AG10803 (cell line): ENCODE measurements at regions not wholly inside any gene's neighbourhood (a gene's known extent, or its start where the extent isn't known, plus 50 kb on each side); places are given as distances from the start of the nearest gene placed in this dataset.

Source experiments
- DNase-seq: peaks from one replicate; pipeline ENCODE4 v3.0.0; 2010; ENCODE audit warnings: low read depth
- H3K4me3 ChIP-seq: 2 replicates; pipeline ENCODE4 v1.5.1; 2011; ENCODE audit warnings: mild to moderate bottlenecking, low read length, control low read depth
- TF ChIP-seq, protein P1 (sequence below): conservative IDR thresholded peaks from 2 replicates; pipeline ENCODE4 v1.5.1; 2011; ENCODE audit warnings: mild to moderate bottlenecking, low read length, control low read depth, inconsistent platforms

DNA sequence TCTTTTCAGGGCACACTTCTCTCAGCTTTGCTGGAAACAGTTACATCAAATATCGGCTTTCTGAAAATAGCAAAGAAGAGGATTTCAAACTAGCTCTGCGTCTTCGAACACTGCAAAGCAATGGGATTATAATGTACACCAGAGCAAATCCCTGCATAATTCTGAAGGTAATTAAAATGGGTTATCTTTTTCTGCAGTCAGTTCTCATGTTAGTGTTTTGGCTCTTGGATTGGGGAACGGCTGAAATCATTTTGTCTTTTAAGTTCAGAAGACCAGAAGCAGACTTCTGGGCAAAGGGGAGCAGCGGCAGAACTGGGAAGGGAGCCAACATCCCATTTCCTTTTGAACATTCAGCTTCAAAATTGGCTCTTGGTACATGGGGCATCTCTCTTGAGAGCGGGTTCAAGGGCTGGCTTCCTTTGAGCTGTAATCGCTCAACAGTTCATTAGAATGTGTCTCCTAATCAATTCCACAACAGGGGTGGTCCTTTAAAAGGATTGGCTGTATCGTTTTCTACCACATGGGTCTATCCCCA, 110.2 kb upstream of the MTNR1B start:
- no peak overlapping the region for H3K4me3 ChIP-seq
- no peak for DNase-seq
- TF ChIP-seq, protein P1, sequence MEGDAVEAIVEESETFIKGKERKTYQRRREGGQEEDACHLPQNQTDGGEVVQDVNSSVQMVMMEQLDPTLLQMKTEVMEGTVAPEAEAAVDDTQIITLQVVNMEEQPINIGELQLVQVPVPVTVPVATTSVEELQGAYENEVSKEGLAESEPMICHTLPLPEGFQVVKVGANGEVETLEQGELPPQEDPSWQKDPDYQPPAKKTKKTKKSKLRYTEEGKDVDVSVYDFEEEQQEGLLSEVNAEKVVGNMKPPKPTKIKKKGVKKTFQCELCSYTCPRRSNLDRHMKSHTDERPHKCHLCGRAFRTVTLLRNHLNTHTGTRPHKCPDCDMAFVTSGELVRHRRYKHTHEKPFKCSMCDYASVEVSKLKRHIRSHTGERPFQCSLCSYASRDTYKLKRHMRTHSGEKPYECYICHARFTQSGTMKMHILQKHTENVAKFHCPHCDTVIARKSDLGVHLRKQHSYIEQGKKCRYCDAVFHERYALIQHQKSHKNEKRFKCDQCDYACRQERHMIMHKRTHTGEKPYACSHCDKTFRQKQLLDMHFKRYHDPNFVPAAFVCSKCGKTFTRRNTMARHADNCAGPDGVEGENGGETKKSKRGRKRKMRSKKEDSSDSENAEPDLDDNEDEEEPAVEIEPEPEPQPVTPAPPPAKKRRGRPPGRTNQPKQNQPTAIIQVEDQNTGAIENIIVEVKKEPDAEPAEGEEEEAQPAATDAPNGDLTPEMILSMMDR: no peak

- no peak overlapping the region for H3K4me3 ChIP-seq
- TF ChIP-seq, protein P1: no peak
- no peak for DNase-seq
Observed at GRCh38 chr11:92861634-92862033, 107.8 kb upstream of the MTNR1B start.

DNA sequence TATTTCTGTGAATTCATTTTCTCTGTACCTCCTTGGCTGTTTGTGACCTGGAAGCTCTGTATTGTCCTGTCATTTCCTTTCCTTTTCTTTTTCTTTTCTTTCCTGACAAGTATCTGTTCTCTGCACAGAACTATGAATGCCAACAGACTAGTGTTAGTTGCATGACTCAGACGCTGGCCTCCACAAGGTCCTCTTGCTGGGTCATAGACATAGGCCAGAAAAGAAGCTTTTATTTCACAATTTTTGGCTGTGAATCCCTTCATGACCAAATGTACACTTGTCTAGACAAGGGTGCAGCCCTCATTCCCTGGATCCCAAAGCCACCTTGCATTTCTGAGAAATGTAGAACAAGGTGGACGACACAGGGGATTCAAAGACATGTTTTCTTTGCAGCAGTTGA, 104.1 kb upstream of the MTNR1B start:
- DNase-seq: peak; percentile 73
- TF ChIP-seq, protein P1: no peak
- H3K4me3 ChIP-seq: no peak overlapping the region

- H3K4me3 ChIP-seq: no peak overlapping the region
- DNase-seq: no peak
- TF ChIP-seq, protein P1: no peak
Observed at GRCh38 chr11:92866679-92867282, 102.7 kb upstream of the MTNR1B start.

GRCh38 chr11:92867913-92868619, 101.4 kb upstream of the MTNR1B start:
- TF ChIP-seq, protein P1: no peak
- DNase-seq: no peak
- no peak overlapping the region for H3K4me3 ChIP-seq

GRCh38 chr11:92869716-92870115, 99.7 kb upstream of the MTNR1B start:
- H3K4me3 ChIP-seq: no peak overlapping the region
- TF ChIP-seq, protein P1: no peak
- no peak for DNase-seq
